ENCODE measurements at regions not wholly inside any gene's neighbourhood (a gene's known extent, or its start where the extent isn't known, plus 50 kb on each side); places are given as distances from the start of the nearest gene placed in this dataset.
"Not testable (repeated sequence)": the region's sequence is repeated elsewhere in the genome, so short reads cannot be mapped to it uniquely, and the experiment has no call there.

- intact Hi-C loops (cut with DNase I, micrococcal nuclease) = no loop called here
- ATAC-seq = no peak
- no peak for DNase-seq
Measured at GRCh38 chr7:9302436-9302835, 869.0 kb downstream of the NXPH1 start.

GRCh38 chr7:9307131-9307530 lies 873.7 kb downstream of the NXPH1 start:
- intact Hi-C loops (cut with DNase I, micrococcal nuclease) = no loop called here
- no peak for ATAC-seq
- no peak for DNase-seq

GRCh38 chr7:9324513-9324912 lies 891.1 kb downstream of the NXPH1 start:
- ATAC-seq (no peak), DNase-seq (no peak)
- intact Hi-C loops (cut with DNase I, micrococcal nuclease) = no loop called here

DNA sequence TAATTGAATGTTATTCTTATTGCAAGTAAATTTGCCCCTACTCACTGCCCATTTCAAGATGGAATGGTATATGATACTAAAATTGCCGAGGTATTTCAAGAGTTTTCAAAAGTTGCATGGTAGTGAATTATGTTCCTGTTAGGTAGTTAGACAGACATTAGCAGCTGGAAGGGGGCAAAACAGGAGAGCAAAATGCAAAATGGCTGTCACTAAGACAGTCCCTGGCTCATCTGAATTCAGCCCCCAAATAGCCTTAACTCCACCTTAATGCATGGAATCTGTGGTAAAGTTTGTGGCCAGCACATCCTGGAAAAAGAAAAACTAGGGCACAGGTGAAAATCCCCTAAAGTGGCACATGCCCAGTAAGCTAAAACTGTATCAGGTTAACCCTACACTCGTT lies 894.9 kb downstream of the NXPH1 start:
- ATAC-seq (no peak), DNase-seq (no peak)
- intact Hi-C loops (cut with DNase I, micrococcal nuclease) = no loop called here

- ATAC-seq (no peak), DNase-seq (no peak)
- intact Hi-C loops (cut with DNase I, micrococcal nuclease) = no loop called here
Measured at GRCh38 chr7:9349625-9350024, 916.2 kb downstream of the NXPH1 start.

- ATAC-seq = no peak
- intact Hi-C loops (cut with DNase I, micrococcal nuclease) = no loop called here
Measured at GRCh38 chr7:9391221-9391620, 957.8 kb downstream of the NXPH1 start.

GRCh38 chr7:9391984-9392383 lies 958.6 kb downstream of the NXPH1 start:
- DNase-seq (no peak), ATAC-seq (no peak)
- intact Hi-C loops (cut with DNase I, micrococcal nuclease) = no loop called here

More at GRCh38 chr7:9391221-9391620, 957.8 kb downstream of the NXPH1 start:
- DNase-seq = no peak

DNA sequence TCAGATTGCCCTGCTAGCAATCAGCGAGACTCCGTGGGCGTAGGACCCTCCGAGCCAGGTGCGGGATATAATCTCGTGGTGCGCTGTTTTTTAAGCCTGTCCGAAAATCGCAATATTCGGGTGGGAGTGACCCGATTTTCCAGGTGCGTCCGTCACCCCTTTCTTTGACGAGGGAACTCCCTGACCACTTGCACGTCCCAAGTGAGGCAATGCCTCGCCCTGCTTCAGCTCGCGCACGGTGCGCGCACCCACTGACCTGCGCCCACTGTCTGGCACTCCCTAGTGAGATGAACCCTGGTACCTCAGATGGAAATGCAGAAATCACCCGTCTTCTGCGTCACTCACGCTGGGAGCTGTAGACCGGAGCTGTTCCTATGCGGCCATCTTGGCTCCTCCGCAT lies 971.0 kb downstream of the NXPH1 start:
- ATAC-seq; intact Hi-C loops (cut with DNase I, micrococcal nuclease); DNase-seq: not testable (repeated sequence)

GRCh38 chr7:9407816-9408215 lies 974.4 kb downstream of the NXPH1 start:
- no peak for ATAC-seq
- intact Hi-C loops (cut with DNase I, micrococcal nuclease) = no loop called here
- no peak for DNase-seq

GRCh38 chr7:9453521-9453920 lies 1020.1 kb downstream of the NXPH1 start:
- intact Hi-C loops (cut with DNase I, micrococcal nuclease) = no loop called here
- ATAC-seq = no peak
- no peak for DNase-seq

GRCh38 chr7:9488555-9488954 lies 1055.1 kb downstream of the NXPH1 start:
- DNase-seq (no peak), ATAC-seq (no peak)
- intact Hi-C loops (cut with DNase I, micrococcal nuclease) = no loop called here

DNA sequence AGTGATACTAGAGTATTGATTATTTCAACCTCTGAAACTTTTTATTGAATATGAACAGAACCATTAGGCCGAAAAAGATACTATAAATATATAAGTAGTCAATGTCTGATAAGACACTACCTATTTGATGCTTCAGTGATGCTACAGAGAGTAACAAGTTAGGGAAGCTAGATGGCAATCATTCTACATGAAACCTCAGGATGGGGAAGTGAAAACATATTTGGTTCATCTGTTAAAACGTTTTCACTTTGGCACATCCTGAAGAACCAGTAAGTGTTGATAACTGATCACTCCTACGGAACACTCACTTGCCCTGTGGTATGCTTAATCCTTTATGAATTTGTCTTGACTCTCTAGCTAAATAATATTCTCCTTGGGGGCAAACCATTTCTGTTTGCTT lies 1064.9 kb downstream of the NXPH1 start:
- intact Hi-C loops (cut with DNase I, micrococcal nuclease) = no loop called here
- no peak for DNase-seq
- ATAC-seq = no peak

DNA sequence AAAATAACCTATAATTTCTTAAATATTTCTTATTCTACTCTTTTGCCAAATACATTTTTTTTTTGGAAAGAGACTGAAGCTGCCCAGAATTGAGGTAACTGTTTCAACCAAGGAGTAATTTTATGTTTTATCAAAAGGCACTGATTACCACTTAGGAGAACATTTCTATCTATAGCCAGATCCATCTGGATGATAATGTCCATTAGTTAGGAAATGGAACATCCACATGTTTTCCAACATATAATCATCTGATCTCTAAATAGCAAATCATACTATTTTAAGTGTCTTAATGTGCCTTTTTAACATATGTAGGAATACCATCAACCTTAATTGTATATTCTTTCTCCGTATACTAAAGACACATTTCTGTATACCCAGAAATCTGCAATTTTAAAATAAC lies 1068.9 kb downstream of the NXPH1 start:
- intact Hi-C loops (cut with DNase I, micrococcal nuclease) = no loop called here
- ATAC-seq (no peak), DNase-seq (no peak)

DNA sequence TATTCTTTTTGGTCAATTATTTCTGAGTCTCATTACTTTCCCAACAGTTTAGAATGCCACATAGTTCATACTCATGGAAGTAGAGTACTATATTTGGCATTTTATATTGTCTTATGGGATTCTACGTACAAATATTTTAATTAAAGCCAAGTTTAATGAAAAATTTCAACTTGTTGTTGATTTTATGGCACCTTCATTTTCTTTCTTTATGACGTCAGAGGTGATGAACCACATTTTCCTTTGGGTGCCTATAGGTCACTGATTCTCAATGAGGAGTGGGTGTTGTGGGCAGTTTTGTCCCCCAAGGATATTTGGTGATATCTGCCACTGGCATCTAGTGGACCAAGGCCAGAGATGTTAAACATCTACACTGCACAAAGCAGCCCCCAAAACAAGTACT lies 1071.3 kb downstream of the NXPH1 start:
- ATAC-seq (no peak), DNase-seq (no peak)
- intact Hi-C loops (cut with DNase I, micrococcal nuclease) = no loop called here

GRCh38 chr7:9505516-9505915 lies 1072.1 kb downstream of the NXPH1 start:
- intact Hi-C loops (cut with DNase I, micrococcal nuclease) = no loop called here
- no peak for DNase-seq
- ATAC-seq = no peak

- ATAC-seq (no peak), DNase-seq (no peak)
- intact Hi-C loops (cut with DNase I, micrococcal nuclease) = no loop called here
Measured at GRCh38 chr7:9507290-9507689, 1073.9 kb downstream of the NXPH1 start.

GRCh38 chr7:9516662-9517061 lies 1083.3 kb downstream of the NXPH1 start:
- DNase-seq (no peak), ATAC-seq (no peak)
- intact Hi-C loops (cut with DNase I, micrococcal nuclease) = no loop called here

DNA sequence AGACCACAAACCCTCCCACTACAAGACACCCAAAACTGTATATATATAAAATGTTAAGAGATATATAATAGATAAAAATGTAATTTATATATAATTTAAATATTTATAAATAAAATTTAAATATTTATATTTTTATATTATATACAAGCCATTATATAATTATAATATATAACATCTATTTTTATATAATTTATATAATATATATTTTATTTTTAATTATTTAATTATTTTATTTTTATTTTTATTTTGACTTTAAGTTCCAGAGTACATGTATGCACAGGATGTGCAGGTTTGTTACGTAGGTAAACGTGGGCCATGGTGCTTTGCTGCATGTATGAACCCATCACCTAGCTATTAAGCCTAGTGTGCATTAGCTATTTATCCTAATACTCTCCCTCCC lies 1090.2 kb downstream of the NXPH1 start:
- DNase-seq (no peak), ATAC-seq (no peak)
- intact Hi-C loops (cut with DNase I, micrococcal nuclease) = no loop called here

DNA sequence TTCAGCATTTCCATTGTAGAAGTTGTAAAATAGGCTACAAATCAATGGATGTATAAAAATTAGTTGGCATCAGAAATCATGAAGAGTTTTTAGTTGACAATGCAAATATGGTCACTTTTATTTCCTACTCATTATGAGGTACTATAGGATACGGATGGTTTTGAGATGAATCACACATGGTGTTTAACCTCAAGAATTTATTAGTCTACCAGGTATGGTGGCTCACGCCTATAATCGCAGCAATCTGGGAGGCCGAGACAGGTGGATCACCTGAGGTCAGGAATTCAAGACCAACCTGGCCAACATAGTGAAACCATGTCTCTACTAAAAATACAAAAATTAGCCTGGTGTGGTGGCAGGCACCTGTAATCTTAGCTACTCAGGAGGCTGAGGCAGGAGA lies 1119.0 kb downstream of the NXPH1 start:
- ATAC-seq; DNase-seq; intact Hi-C loops (cut with DNase I, micrococcal nuclease): not testable (repeated sequence)

GRCh38 chr7:9557853-9558252 lies 1124.4 kb downstream of the NXPH1 start:
- intact Hi-C loops (cut with DNase I, micrococcal nuclease) = no loop called here
- ATAC-seq = no peak

GRCh38 chr7:9575716-9576115 lies 1142.3 kb downstream of the NXPH1 start:
- intact Hi-C loops (cut with DNase I, micrococcal nuclease) = no loop called here
- DNase-seq (no peak), ATAC-seq (no peak)

More at GRCh38 chr7:9557853-9558252, 1124.4 kb downstream of the NXPH1 start:
- DNase-seq = no peak

DNA sequence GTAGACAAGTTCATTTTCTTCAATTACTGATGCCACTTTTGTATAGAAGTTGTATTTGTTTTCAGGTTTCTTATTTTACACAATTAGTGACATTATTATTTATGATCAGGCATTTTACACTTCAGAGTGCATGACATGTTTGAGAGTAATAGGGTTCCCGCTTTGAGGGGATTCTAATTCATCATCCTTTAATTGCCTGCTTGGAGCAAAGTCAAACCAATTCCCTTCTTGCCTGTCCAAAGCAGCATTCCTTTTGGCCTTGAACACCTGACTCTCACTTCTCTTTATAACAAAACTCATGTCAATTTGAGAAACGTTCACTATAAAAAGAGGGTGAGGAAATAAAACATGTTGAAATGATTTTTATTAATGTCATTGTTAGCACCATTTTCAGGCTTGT lies 1149.4 kb downstream of the NXPH1 start:
- intact Hi-C loops (cut with DNase I, micrococcal nuclease) = no loop called here
- no peak for ATAC-seq
- DNase-seq = no peak

Data from left colon (tissue), 2 donors.